ENCODE measurements at regions not wholly inside any gene's neighbourhood (a gene's known extent, or its start where the extent isn't known, plus 50 kb on each side); places are given as distances from the start of the nearest gene placed in this dataset.

DNA sequence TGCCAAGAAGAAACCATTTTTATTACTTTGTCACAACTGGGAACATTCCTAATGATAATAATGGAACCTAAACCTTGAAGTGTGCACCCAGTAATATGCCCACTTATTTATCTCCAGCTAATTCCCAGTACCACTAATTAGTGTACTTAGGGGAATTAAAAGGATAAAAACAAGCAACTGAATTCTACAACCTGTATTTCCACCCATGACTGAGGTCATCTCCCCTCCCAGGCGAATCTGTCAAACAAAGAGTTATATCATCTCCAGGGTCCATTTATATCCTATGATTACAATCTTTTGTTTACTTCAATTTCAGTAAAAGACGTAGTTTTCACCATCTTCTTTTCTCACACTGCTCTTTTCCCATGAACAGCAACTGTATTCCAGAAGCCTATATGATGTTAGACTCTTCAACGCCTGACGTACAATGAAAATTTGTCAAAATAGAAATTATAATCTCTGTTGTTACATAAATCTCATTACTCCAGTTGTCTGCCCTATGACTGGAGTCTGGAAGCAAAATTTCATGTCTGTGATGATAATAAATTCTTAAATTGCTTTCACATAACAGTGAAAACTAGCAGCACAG lies 177.6 kb downstream of the GOLIM4 start:
- DNase-seq (ENCODE audit: low spot score): no peak
- in situ Hi-C loops (cut with MboI; ENCODE audit: low pct_unique_long_range_greater_than_20kb, low sequenced_read_pairs, unreplicated experiment): no loop called here
- TF ChIP-seq, protein P1, sequence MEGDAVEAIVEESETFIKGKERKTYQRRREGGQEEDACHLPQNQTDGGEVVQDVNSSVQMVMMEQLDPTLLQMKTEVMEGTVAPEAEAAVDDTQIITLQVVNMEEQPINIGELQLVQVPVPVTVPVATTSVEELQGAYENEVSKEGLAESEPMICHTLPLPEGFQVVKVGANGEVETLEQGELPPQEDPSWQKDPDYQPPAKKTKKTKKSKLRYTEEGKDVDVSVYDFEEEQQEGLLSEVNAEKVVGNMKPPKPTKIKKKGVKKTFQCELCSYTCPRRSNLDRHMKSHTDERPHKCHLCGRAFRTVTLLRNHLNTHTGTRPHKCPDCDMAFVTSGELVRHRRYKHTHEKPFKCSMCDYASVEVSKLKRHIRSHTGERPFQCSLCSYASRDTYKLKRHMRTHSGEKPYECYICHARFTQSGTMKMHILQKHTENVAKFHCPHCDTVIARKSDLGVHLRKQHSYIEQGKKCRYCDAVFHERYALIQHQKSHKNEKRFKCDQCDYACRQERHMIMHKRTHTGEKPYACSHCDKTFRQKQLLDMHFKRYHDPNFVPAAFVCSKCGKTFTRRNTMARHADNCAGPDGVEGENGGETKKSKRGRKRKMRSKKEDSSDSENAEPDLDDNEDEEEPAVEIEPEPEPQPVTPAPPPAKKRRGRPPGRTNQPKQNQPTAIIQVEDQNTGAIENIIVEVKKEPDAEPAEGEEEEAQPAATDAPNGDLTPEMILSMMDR (IDR thresholded peaks at IDR 0.05; ENCODE audit: extremely low read depth, insufficient read depth, missing control alignments): no peak

DNA sequence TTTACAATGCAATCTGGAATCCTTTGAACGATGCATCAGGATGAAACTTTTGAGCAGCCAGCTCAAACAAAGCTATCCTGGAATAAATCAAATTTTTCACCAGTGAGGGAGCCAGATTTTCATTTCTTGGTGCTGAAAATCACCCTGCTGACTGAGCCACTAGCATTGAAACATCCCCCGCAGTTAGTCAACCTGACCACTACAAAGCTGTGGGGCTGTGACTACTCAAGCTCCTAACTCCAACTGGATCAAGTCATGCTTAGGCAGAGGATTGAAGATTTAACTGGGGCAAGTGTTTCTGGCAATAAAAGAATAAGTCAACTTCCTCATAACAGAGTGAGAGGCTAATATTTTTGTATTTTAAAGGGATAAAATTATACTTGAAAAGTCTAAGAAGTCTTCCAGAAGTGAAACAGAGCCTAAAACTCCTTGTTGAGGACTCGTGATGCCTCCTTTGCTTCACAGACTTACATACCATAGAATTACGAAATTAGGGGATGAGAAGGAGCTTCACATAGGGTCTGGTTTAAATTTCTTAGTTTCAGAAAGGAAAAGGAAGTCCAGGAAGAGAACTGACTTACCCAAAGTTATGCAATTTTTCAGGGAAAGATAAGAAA lies 177.8 kb downstream of the SERPINI1 start:
- TF ChIP-seq, protein P1 (IDR thresholded peaks at IDR 0.05; ENCODE audit: extremely low read depth, insufficient read depth, missing control alignments): no peak
- no peak for DNase-seq (ENCODE audit: low spot score)
- in situ Hi-C loops (cut with MboI; ENCODE audit: low pct_unique_long_range_greater_than_20kb, low sequenced_read_pairs, unreplicated experiment): no loop called here

DNA sequence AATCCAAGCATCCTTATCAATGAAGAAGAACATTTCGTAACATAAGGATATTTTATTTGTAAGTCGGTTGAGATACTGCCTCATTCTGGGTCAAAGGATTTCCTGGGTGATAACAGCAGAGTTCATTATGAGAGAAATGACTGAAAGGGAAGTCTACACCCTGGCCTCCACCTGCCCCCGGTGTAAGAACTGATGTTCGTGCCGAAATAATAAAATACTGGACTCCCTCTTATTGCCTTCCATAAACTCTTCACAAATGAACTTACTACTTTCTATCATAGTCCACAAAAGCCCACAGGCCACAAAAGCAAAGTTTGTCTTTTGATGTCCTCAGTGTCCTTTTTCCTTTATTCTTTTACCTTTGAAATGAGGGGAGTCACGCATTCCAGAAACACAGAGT lies 174.4 kb downstream of the SERPINI1 start:
- DNase-seq (ENCODE audit: low spot score): no peak
- in situ Hi-C loops (cut with MboI; ENCODE audit: low pct_unique_long_range_greater_than_20kb, low sequenced_read_pairs, unreplicated experiment): no loop called here
- TF ChIP-seq, protein P1 (IDR thresholded peaks at IDR 0.05; ENCODE audit: extremely low read depth, insufficient read depth, missing control alignments): no peak

DNA sequence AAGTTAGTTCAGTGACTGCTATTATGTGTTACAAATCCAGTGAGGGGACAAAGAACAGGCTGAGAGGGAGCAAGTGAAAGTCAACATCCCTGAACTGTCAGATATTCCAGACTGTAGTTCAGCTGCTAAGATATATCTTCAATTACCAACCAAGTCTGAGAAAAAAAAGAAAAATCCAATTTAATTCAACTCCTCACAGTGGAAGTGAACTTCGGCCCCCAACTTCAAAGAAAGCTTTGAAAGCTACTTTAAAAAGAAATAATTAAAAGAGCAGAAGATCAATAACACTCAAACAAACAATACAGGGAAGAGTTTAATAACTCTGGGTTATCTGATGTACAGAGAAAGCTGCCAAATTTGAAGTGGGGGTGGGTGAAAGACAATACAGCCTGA lies 174.0 kb downstream of the SERPINI1 start:
- no peak for DNase-seq (ENCODE audit: low spot score)
- TF ChIP-seq, protein P1 (IDR thresholded peaks at IDR 0.05; ENCODE audit: extremely low read depth, insufficient read depth, missing control alignments): no peak
- in situ Hi-C loops (cut with MboI; ENCODE audit: low pct_unique_long_range_greater_than_20kb, low sequenced_read_pairs, unreplicated experiment): no loop called here

DNA sequence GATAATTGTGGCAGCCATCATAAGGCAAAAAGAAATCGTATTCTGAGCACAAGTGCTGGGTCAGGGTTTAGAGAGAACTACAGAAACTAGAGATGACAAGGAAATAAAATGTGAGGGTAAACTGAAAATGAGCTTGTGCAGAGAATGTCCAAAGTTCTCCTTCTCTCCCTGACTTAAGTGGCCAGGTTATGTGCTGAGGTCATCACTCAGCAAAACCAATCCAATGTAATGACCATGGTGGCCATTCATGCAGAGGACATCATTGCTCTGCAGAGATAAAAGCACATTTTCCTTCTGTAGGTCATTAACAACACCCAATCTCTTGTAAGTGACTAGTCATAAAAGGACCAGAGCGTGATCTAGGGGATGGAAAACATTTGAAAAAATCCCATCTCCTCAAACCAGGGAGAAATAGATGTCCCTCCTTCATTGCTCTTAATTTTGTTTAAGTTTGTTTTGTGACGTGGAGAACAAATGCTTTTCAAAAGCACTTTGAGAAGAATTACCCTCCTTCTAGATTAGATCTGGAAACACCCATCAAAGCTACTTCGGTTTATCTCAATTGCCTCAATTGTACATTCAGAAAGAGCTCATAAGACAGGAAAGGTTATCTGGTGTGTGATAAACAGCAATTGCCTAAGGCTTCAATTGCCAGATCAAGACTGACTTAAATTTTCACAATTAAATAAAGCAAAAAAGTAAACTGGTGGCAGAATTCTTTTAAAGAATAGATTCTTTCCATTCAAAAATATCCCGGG lies 173.4 kb downstream of the SERPINI1 start:
- TF ChIP-seq, protein P1 (IDR thresholded peaks at IDR 0.05; ENCODE audit: extremely low read depth, insufficient read depth, missing control alignments): no peak
- in situ Hi-C loops (cut with MboI; ENCODE audit: low pct_unique_long_range_greater_than_20kb, low sequenced_read_pairs, unreplicated experiment): no loop called here
- DNase-seq (ENCODE audit: low spot score): no peak

DNA sequence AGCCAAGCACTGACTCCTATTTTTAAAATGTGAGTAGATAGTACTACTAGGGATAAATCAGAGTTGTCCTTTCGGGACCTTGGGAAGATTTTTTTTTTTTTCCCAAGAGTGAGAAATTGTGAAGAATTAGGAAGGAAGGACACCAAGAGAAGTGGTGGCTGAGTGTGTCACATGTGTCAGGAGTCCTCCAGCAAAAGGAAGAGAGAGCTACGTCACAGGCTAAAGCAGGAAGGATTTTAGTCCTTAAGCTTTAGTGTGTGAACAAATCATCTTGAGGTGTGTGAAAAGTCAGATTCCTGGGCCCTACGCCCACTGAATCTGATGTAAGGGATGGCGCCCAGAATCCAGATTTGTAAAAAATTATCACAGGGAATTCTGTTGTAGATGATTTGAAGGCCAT lies 172.7 kb downstream of the SERPINI1 start:
- TF ChIP-seq, protein P1 (IDR thresholded peaks at IDR 0.05; ENCODE audit: extremely low read depth, insufficient read depth, missing control alignments): no peak
- in situ Hi-C loops (cut with MboI; ENCODE audit: low pct_unique_long_range_greater_than_20kb, low sequenced_read_pairs, unreplicated experiment): no loop called here
- no peak for DNase-seq (ENCODE audit: low spot score)
